ENCODE measurements at regions not wholly inside any gene's neighbourhood (a gene's known extent, or its start where the extent isn't known, plus 50 kb on each side); places are given as distances from the start of the nearest gene placed in this dataset.

GRCh38 chr17:5762191-5762590, 177.9 kb upstream of the NLRP1 start:
- H3K27ac ChIP-seq (ENCODE audit: low read length), result no peak overlapping the region
- TF ChIP-seq CTCF (IDR thresholded peaks at IDR 0.05; ENCODE audit: low read length), result no peak
- no peak for TF ChIP-seq EZH2phosphoT487 (IDR thresholded peaks at IDR 0.05; ENCODE audit: low read length)
- no peak for TF ChIP-seq EZH2 (optimal IDR thresholded peaks at IDR 0.05; ENCODE audit: low read depth, low read length)
- H4K20me1 ChIP-seq (ENCODE audit: insufficient read depth, low read length), result no peaks in the 10 kb centered on the region
- H3K79me2 ChIP-seq (ENCODE audit: low read length), result no peaks in the 10 kb centered on the region
- H3K9ac ChIP-seq (ENCODE audit: low read length), result no peak overlapping the region
- H3K4me3 ChIP-seq (ENCODE audit: low read length), result no peak overlapping the region
- no peaks in the 10 kb centered on the region for H3K4me1 ChIP-seq (ENCODE audit: low read length)
- no peak for DNase-seq
- no peak overlapping the region for H2AFZ ChIP-seq (ENCODE audit: low read length)
- no peaks in the 10 kb centered on the region for H3K9me2 ChIP-seq (replicated peaks; ENCODE audit: insufficient read depth, low read length)
- no peaks in the 10 kb centered on the region for H3K36me3 ChIP-seq (replicated peaks; ENCODE audit: insufficient read depth, low read length)
- H3K27me3 ChIP-seq (replicated peaks; ENCODE audit: insufficient read depth, low read length), result no peaks in the 10 kb centered on the region; the same call in 1 of the 2 replicates
- H3K4me2 ChIP-seq (ENCODE audit: low read depth, low read length), result no peak overlapping the region
- no peaks in the 10 kb centered on the region for H3K9me3 ChIP-seq (replicated peaks; ENCODE audit: insufficient read depth, low read length)
- no peaks in the 10 kb centered on the region for H3F3A ChIP-seq (ENCODE audit: insufficient read depth, low read length)

- Histone ChIP-seq H3K9me2 (replicated peaks; ENCODE audit: insufficient read depth, low read length) (no peaks in the 10 kb centered on the region), H3K27me3 (replicated peaks; ENCODE audit: insufficient read depth, low read length) (no peaks in the 10 kb centered on the region; the same call in 1 of the 2 replicates), H3K9me3 (replicated peaks; ENCODE audit: insufficient read depth, low read length) (no peaks in the 10 kb centered on the region), H3K27ac (ENCODE audit: low read length) (no peak overlapping the region), H3K4me3 (ENCODE audit: low read length) (no peak overlapping the region), H3K4me1 (ENCODE audit: low read length) (no peaks in the 10 kb centered on the region), H3K9ac (ENCODE audit: low read length) (no peak overlapping the region), H3K79me2 (ENCODE audit: low read length) (no peaks in the 10 kb centered on the region), H3K4me2 (ENCODE audit: low read depth, low read length) (no peak overlapping the region), H2AFZ (ENCODE audit: low read length) (no peak overlapping the region), H4K20me1 (ENCODE audit: insufficient read depth, low read length) (no peaks in the 10 kb centered on the region), H3F3A (ENCODE audit: insufficient read depth, low read length) (no peaks in the 10 kb centered on the region), H3K36me3 (replicated peaks; ENCODE audit: insufficient read depth, low read length) (no peaks in the 10 kb centered on the region)
- TF ChIP-seq EZH2 (optimal IDR thresholded peaks at IDR 0.05; ENCODE audit: low read depth, low read length) (no peak), CTCF (IDR thresholded peaks at IDR 0.05; ENCODE audit: low read length) (no peak)
- no peak for DNase-seq
Measured at GRCh38 chr17:5763595-5764306, 179.4 kb upstream of the NLRP1 start.

GRCh38 chr17:5769593-5770354, 185.5 kb upstream of the NLRP1 start:
- no peak overlapping the region for H3K27ac ChIP-seq (ENCODE audit: low read length)
- no peaks in the 10 kb centered on the region for H3K4me1 ChIP-seq (ENCODE audit: low read length)
- no peak overlapping the region for H3K4me3 ChIP-seq (ENCODE audit: low read length)
- H3K4me2 ChIP-seq (ENCODE audit: low read depth, low read length), result no peak overlapping the region
- H3K9ac ChIP-seq (ENCODE audit: low read length), result no peak overlapping the region
- H3F3A ChIP-seq (ENCODE audit: insufficient read depth, low read length), result no peaks in the 10 kb centered on the region
- H3K9me3 ChIP-seq (replicated peaks; ENCODE audit: insufficient read depth, low read length), result no peaks in the 10 kb centered on the region
- no peaks in the 10 kb centered on the region for H4K20me1 ChIP-seq (ENCODE audit: insufficient read depth, low read length)
- no peak overlapping the region for H2AFZ ChIP-seq (ENCODE audit: low read length)
- H3K27me3 ChIP-seq (replicated peaks; ENCODE audit: insufficient read depth, low read length), result no peaks in the 10 kb centered on the region
- no peaks in the 10 kb centered on the region for H3K79me2 ChIP-seq (ENCODE audit: low read length)
- no peaks in the 10 kb centered on the region for H3K36me3 ChIP-seq (replicated peaks; ENCODE audit: insufficient read depth, low read length)
- TF ChIP-seq CTCF (IDR thresholded peaks at IDR 0.05; ENCODE audit: low read length) (no peak), EZH2 (optimal IDR thresholded peaks at IDR 0.05; ENCODE audit: low read depth, low read length) (no peak), EZH2phosphoT487 (IDR thresholded peaks at IDR 0.05; ENCODE audit: low read length) (no peak)
- no peak for DNase-seq
- H3K9me2 ChIP-seq (replicated peaks; ENCODE audit: insufficient read depth, low read length), result no peaks in the 10 kb centered on the region
